ENCODE measurements at regions not wholly inside any gene's neighbourhood (a gene's known extent, or its start where the extent isn't known, plus 50 kb on each side); places are given as distances from the start of the nearest gene placed in this dataset.

- TF ChIP-seq CTCF (optimal IDR thresholded peaks at IDR 0.05 in 1 of 3, IDR thresholded peaks at IDR 0.05 in 1 of 3, conservative IDR thresholded peaks at IDR 0.05 in 1 of 3; ENCODE audit: extremely low read depth in 1 of 3, insufficient read depth in 2 of 3, low read length in 3 of 3): no peak
- TF ChIP-seq EZH2 (IDR thresholded peaks at IDR 0.05; ENCODE audit: low read length): no peak
Measured at GRCh38 chr12:124129132-124129531, 156.1 kb downstream of the ZNF664 start.

All from keratinocyte (primary cell).